Adrenal gland (tissue), 5 donors: ENCODE measurements at regions not wholly inside any gene's neighbourhood (a gene's known extent, or its start where the extent isn't known, plus 50 kb on each side); places are given as distances from the start of the nearest gene placed in this dataset.

Experiments used
- CTCF ChIP-seq, 6 experiments: fragments of 450-650 bp in 4 of 6; fragments of 200-600 bp in 2 of 6; sonication (generic) in 1 of 6; IDR thresholded peaks; 1 replicate in 5 of 6; 2 replicates in 1 of 6; pipeline versions ENCODE4 v1.5.1 to v1.8.0; 2016 to 2021; ENCODE audit warnings: antibody characterized with exemption in 6 of 6, mild to moderate bottlenecking in 2 of 6, moderate library complexity in 1 of 6
- POLR2A ChIP-seq, 2 donors: fragments of 450-650 bp; IDR thresholded peaks; one replicate each; pipeline ENCODE4 v1.6.1; 2017; ENCODE audit warnings: antibody characterized with exemption in 2 of 2, mild to moderate bottlenecking in 2 of 2, moderate library complexity in 1 of 2
- donor health status: DM: no; HTN: no; CAD: no.

- no peak for TF ChIP-seq CTCF (IDR thresholded peaks at IDR 0.05)
- no peak for TF ChIP-seq POLR2A (IDR thresholded peaks at IDR 0.05)
Measured at GRCh38 chr9:73923796-73924195, 573.3 kb upstream of the RORB start.
